PFSK-1 (cell line): ENCODE measurements at regions not wholly inside any gene's neighbourhood (a gene's known extent, or its start where the extent isn't known, plus 50 kb on each side); places are given as distances from the start of the nearest gene placed in this dataset.

Experiments used
- FOXP2 ChIP-seq: optimal IDR thresholded peaks from 2 replicates; pipeline ENCODE3; 2011; ENCODE audit warnings: borderline replicate concordance, control low read depth, inconsistent platforms; ENCODE audit not compliant: insufficient read depth; ENCODE audit errors: extremely low read length, extremely low read depth
- POLR2AphosphoS5 ChIP-seq: IDR thresholded peaks from 2 replicates; pipeline ENCODE4 v1.6.1; 2012; ENCODE audit warnings: low read depth, mild to moderate bottlenecking, control low read depth, low read length, moderate library complexity
- REST ChIP-seq, 2 experiments: IDR thresholded peaks; 2 replicates each; pipeline versions ENCODE4 v1.6.1 to v1.8.0; 2011 to 2012; ENCODE audit warnings: low read depth in 2 of 2, low read length in 2 of 2, control low read depth in 1 of 2, inconsistent platforms in 1 of 2, mild to moderate bottlenecking in 1 of 2, moderate library complexity in 1 of 2; ENCODE audit not compliant: insufficient read depth in 1 of 2
- SIN3A ChIP-seq: IDR thresholded peaks from 2 replicates; pipeline ENCODE4 v1.6.1; 2012; ENCODE audit warnings: mild to moderate bottlenecking, low read length, moderate library complexity, borderline replicate concordance; ENCODE audit not compliant: insufficient read depth
- TAF1 ChIP-seq: IDR thresholded peaks from 2 replicates; pipeline ENCODE4 v1.6.1; 2012; ENCODE audit warnings: low read length, control low read depth, borderline replicate concordance; ENCODE audit not compliant: insufficient read depth

GRCh38 chr3:197444793-197445379, 110.9 kb downstream of the BDH1 start:
- TF ChIP-seq TAF1 (no peak), POLR2AphosphoS5 (no peak), SIN3A (no peak), REST (IDR thresholded peaks at IDR 0.05; ENCODE audit: insufficient read depth in 1 of 2, low read depth in 2 of 2, low read length in 2 of 2) (no peak), FOXP2 (no peak)

GRCh38 chr3:197443506-197443905, 112.3 kb downstream of the BDH1 start:
- TF ChIP-seq TAF1 = no peak
- TF ChIP-seq FOXP2 = no peak
- TF ChIP-seq REST (IDR thresholded peaks at IDR 0.05; ENCODE audit: insufficient read depth in 1 of 2, low read depth in 2 of 2, low read length in 2 of 2) = no peak

GRCh38 chr3:197440717-197441303, 115.0 kb downstream of the BDH1 start:
- no peak for TF ChIP-seq FOXP2
- TF ChIP-seq REST (IDR thresholded peaks at IDR 0.05; ENCODE audit: insufficient read depth in 1 of 2, low read depth in 2 of 2, low read length in 2 of 2) = no peak
- no peak for TF ChIP-seq POLR2AphosphoS5
- TF ChIP-seq TAF1 = no peak
- no peak for TF ChIP-seq SIN3A

GRCh38 chr3:197438906-197439305, 116.9 kb downstream of the BDH1 start:
- TF ChIP-seq SIN3A (no peak), FOXP2 (no peak), TAF1 (no peak), REST (IDR thresholded peaks at IDR 0.05; ENCODE audit: insufficient read depth in 1 of 2, low read depth in 2 of 2, low read length in 2 of 2) (no peak), POLR2AphosphoS5 (no peak)

- TF ChIP-seq REST (IDR thresholded peaks at IDR 0.05; ENCODE audit: insufficient read depth in 1 of 2, low read depth in 2 of 2, low read length in 2 of 2) (no peak), FOXP2 (no peak), TAF1 (no peak), POLR2AphosphoS5 (no peak), SIN3A (no peak)
Measured at GRCh38 chr3:197435426-197435825, 120.3 kb downstream of the BDH1 start.
